ENCODE measurements at regions not wholly inside any gene's neighbourhood (a gene's known extent, or its start where the extent isn't known, plus 50 kb on each side); places are given as distances from the start of the nearest gene placed in this dataset.

DNA sequence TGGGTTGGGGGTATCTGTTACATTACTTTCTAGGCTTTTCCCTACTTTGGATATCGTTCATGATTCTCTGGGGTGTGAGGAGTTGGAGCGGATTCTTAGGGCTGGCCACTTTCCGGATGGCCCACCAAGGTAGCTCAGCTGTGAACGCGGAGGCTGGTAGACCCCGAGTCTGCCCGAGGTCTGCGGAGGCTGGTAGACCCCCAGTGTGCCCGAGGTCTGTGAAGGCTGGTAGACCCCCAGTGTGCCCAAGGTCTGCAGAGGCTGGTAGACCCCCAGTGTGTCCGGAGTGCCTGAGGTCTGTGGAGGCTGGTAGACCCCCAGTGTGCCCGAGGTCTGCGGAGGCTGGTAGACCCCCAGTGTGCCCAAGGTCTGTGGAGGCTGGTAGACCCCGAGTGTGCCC lies 99.2 kb upstream of the ZNF469 start:
- no peak overlapping the region for H3K27ac ChIP-seq
- peaks cover 2 to 30% (median 12%) of the 10 kb centered on the region in 3 donors for H3K27me3 ChIP-seq
- in situ Hi-C loops (cut with MboI; ENCODE audit: low sequenced_read_pairs in 4 of 4): no loop called here
- H3K36me3 ChIP-seq: no peaks in the 10 kb centered on the region
- TF ChIP-seq, protein P1, sequence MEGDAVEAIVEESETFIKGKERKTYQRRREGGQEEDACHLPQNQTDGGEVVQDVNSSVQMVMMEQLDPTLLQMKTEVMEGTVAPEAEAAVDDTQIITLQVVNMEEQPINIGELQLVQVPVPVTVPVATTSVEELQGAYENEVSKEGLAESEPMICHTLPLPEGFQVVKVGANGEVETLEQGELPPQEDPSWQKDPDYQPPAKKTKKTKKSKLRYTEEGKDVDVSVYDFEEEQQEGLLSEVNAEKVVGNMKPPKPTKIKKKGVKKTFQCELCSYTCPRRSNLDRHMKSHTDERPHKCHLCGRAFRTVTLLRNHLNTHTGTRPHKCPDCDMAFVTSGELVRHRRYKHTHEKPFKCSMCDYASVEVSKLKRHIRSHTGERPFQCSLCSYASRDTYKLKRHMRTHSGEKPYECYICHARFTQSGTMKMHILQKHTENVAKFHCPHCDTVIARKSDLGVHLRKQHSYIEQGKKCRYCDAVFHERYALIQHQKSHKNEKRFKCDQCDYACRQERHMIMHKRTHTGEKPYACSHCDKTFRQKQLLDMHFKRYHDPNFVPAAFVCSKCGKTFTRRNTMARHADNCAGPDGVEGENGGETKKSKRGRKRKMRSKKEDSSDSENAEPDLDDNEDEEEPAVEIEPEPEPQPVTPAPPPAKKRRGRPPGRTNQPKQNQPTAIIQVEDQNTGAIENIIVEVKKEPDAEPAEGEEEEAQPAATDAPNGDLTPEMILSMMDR (IDR thresholded peaks at IDR 0.05 in 4 of 5, conservative IDR thresholded peaks at IDR 0.05 in 1 of 5): no peak
- no peak for TF ChIP-seq POLR2A (IDR thresholded peaks at IDR 0.05)
- H3K4me1 ChIP-seq: no peaks in the 10 kb centered on the region
- H3K9me3 ChIP-seq: peaks cover 0 to 12% (median 0%) of the 10 kb centered on the region in 3 donors
- ATAC-seq: no peak
- no peak overlapping the region for H3K4me3 ChIP-seq
- DNase-seq: no peak
- intact Hi-C loops (cut with DNase I; ENCODE audit: low total_unique reads): no loop called here

DNA sequence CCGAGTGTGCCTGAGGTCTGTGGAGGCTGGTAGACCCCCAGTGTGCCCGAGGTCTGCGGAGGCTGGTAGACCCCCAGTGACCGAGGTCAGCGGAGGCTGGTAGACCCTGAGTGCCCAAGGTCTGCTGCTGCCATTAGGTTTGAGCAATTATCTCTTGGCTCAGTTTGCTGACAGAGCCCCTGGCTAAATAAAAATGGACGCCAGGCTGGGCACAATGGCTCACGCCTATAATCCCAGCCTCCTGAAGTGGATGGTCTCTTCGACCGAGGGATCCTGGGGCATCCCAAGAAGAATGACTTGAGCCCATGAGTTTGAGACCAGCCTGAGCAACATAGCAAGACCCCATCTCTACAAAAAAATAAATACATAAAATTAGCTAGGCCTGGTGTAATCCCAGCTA lies 98.7 kb upstream of the ZNF469 start:
- peaks cover 0 to 12% (median 0%) of the 10 kb centered on the region in 3 donors for H3K9me3 ChIP-seq
- DNase-seq (no peak), ATAC-seq (no peak)
- H3K4me1 ChIP-seq: no peaks in the 10 kb centered on the region
- in situ Hi-C loops (cut with MboI; ENCODE audit: low sequenced_read_pairs in 4 of 4) (no loop called here), intact Hi-C loops (cut with DNase I; ENCODE audit: low total_unique reads) (no loop called here)
- peaks cover 3 to 30% (median 12%) of the 10 kb centered on the region in 3 donors for H3K27me3 ChIP-seq
- TF ChIP-seq, protein P1 (IDR thresholded peaks at IDR 0.05 in 4 of 5, conservative IDR thresholded peaks at IDR 0.05 in 1 of 5): no peak
- no peak for TF ChIP-seq POLR2A (IDR thresholded peaks at IDR 0.05)
- no peak overlapping the region for H3K27ac ChIP-seq
- H3K4me3 ChIP-seq: no peak overlapping the region
- H3K36me3 ChIP-seq: no peaks in the 10 kb centered on the region

DNA sequence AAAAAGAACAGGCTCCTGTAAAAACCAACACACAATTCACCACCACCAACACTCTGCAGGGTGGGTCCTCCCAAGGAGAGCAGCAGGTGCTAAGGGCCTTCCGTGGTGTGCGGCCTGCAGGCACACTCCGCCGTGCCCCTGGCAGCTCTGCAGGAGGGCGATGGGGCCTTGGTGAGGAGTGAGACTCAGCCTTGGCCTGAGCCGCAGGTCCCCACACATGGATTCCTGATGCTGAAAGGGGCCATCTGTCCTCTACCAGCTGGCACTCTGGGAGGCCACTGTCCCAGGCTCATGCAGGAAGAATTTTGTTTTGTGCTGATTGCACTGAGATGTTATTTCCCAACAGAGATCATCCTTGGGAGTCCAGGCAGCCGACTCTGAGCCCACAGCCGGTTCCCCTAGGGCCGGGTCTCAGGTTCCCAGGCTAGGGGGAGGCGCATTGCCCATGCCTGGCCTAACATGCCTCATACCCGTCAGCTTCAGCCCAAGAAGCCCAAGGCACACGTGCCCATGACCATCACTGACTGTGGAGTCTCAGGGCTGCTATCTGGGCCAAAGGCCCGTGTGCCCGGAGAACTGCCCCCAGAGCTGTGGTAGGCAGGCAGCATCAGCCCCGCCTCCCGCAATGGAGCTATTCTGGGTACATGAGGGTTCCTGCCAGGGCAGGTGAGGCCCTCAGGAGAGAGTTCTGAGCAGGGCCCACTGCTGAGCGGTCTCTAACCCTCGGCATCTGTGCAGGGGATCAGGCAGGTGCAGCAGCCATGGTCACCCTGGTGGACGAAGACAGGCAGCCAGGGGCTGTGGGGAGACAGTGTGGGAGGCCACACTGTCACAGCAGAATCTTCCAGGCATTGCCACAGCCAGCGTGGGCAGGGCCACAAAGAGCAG lies 97.9 kb upstream of the ZNF469 start:
- intact Hi-C loops (cut with DNase I; ENCODE audit: low total_unique reads): no loop called here
- in situ Hi-C loops (cut with MboI; ENCODE audit: low sequenced_read_pairs in 4 of 4): no loop called here
- Histone ChIP-seq H3K4me3 (no peak overlapping the region), H3K4me1 (no peaks in the 10 kb centered on the region), H3K27me3 (peaks cover 3 to 33% (median 12%) of the 10 kb centered on the region in 3 donors), H3K27ac (no peak overlapping the region), H3K9me3 (peaks cover 0 to 12% (median 0%) of the 10 kb centered on the region in 3 donors), H3K36me3 (no peaks in the 10 kb centered on the region)
- ATAC-seq (no peak), DNase-seq (no peak)
- TF ChIP-seq, protein P1 (IDR thresholded peaks at IDR 0.05 in 4 of 5, conservative IDR thresholded peaks at IDR 0.05 in 1 of 5): no peak
- no peak for TF ChIP-seq POLR2A (IDR thresholded peaks at IDR 0.05)

DNA sequence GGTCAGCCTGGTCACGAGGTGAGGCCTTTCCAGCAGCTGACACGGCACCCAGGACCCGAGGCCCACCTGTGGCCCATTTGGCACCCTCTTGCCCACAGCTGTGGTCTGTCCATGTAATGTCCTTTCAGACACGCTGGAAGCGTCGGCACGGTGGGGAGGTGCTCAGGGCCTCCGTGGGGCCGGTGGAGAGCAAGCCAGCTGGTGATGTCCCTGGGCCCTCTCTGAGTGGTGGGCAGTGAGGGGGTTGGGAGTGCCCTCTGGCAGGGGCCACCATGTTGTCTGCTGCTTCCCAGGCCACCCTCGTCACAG lies 97.3 kb upstream of the ZNF469 start:
- peaks cover 0 to 12% (median 0%) of the 10 kb centered on the region in 3 donors for H3K9me3 ChIP-seq
- intact Hi-C loops (cut with DNase I; ENCODE audit: low total_unique reads): no loop called here
- no peak overlapping the region for H3K27ac ChIP-seq
- H3K4me1 ChIP-seq: no peaks in the 10 kb centered on the region
- peaks cover 3 to 33% (median 12%) of the 10 kb centered on the region in 3 donors for H3K27me3 ChIP-seq
- DNase-seq (no peak), ATAC-seq (no peak)
- H3K36me3 ChIP-seq: no peaks in the 10 kb centered on the region
- no peak overlapping the region for H3K4me3 ChIP-seq
- in situ Hi-C loops (cut with MboI; ENCODE audit: low sequenced_read_pairs in 4 of 4): no loop called here
- no peak for TF ChIP-seq POLR2A (IDR thresholded peaks at IDR 0.05)
- TF ChIP-seq, protein P1 (IDR thresholded peaks at IDR 0.05 in 4 of 5, conservative IDR thresholded peaks at IDR 0.05 in 1 of 5): no peak

Measured in gastrocnemius medialis (tissue), 4 donors.